GM18861 (cell line): ENCODE measurements at regions not wholly inside any gene's neighbourhood (a gene's known extent, or its start where the extent isn't known, plus 50 kb on each side); places are given as distances from the start of the nearest gene placed in this dataset.

ENCODE experiments used
- ATAC-seq: cut with Tn5 transposase; IDR thresholded peaks from one replicate; pipeline ENCODE4 v1.9.1; 2021; ENCODE audit not compliant: unreplicated experiment

- ATAC-seq = no peak
Measured at GRCh38 chr7:34269084-34269483, 363.7 kb downstream of the BMPER start.

GRCh38 chr7:34275624-34276023, 370.3 kb downstream of the BMPER start:
- no peak for ATAC-seq

GRCh38 chr7:34277016-34277802, 371.9 kb downstream of the BMPER start:
- ATAC-seq = peak; percentile 91

GRCh38 chr7:34277803-34278199, 372.5 kb downstream of the BMPER start:
- ATAC-seq = no peak

- no peak for ATAC-seq
Measured at GRCh38 chr7:34281260-34281659, 375.9 kb downstream of the BMPER start.

GRCh38 chr7:34282271-34282670, 375.7 kb upstream of the NPSR1 start:
- ATAC-seq = no peak

- no peak for ATAC-seq
Measured at GRCh38 chr7:34296663-34297062, 361.4 kb upstream of the NPSR1 start.

- no peak for ATAC-seq
Measured at GRCh38 chr7:34298492-34299013, 359.5 kb upstream of the NPSR1 start.

GRCh38 chr7:34299066-34299465, 359.0 kb upstream of the NPSR1 start:
- ATAC-seq = no peak

- ATAC-seq = no peak
Measured at GRCh38 chr7:34307540-34307939, 350.5 kb upstream of the NPSR1 start.

- no peak for ATAC-seq
Measured at GRCh38 chr7:34308595-34308994, 349.4 kb upstream of the NPSR1 start.

GRCh38 chr7:34309116-34309515, 348.9 kb upstream of the NPSR1 start:
- ATAC-seq = no peak

GRCh38 chr7:34309584-34309983, 348.4 kb upstream of the NPSR1 start:
- no peak for ATAC-seq

- ATAC-seq = no peak
Measured at GRCh38 chr7:34311591-34311990, 346.4 kb upstream of the NPSR1 start.

- no peak for ATAC-seq
Measured at GRCh38 chr7:34312624-34313023, 345.4 kb upstream of the NPSR1 start.

GRCh38 chr7:34313289-34313688, 344.7 kb upstream of the NPSR1 start:
- ATAC-seq = no peak

- no peak for ATAC-seq
Measured at GRCh38 chr7:34315032-34315431, 343.0 kb upstream of the NPSR1 start.

GRCh38 chr7:34317039-34317438, 341.0 kb upstream of the NPSR1 start:
- ATAC-seq = no peak

GRCh38 chr7:34320412-34320811, 337.6 kb upstream of the NPSR1 start:
- ATAC-seq = no peak

- ATAC-seq = peak; percentile 81
Measured at GRCh38 chr7:34320926-34321661, 336.9 kb upstream of the NPSR1 start.

- no peak for ATAC-seq
Measured at GRCh38 chr7:34322841-34323240, 335.2 kb upstream of the NPSR1 start.

GRCh38 chr7:34327681-34328080, 330.3 kb upstream of the NPSR1 start:
- no peak for ATAC-seq
